DOHH2 (cell line): ENCODE measurements at regions not wholly inside any gene's neighbourhood (a gene's known extent, or its start where the extent isn't known, plus 50 kb on each side); places are given as distances from the start of the nearest gene placed in this dataset.

Experiments used
- H3F3A ChIP-seq: fragments of 200-600 bp; sonication (generic), shearing (Covaris generic); 2 replicates; pipeline ENCODE4 v1.6.0; 2016; ENCODE audit warnings: antibody characterized with exemption, mild to moderate bottlenecking; ENCODE audit not compliant: control insufficient read depth, insufficient read depth
- H3K27ac ChIP-seq: fragments of 200-600 bp; sonication (generic); 2 replicates; pipeline ENCODE4 v1.5.1; 2014; ENCODE audit warnings: low read depth, mild to moderate bottlenecking, low read length, moderate library complexity
- H3K27me3 ChIP-seq: fragments of 200-600 bp; sonication (generic); 2 replicates; pipeline ENCODE4 v1.6.1; 2014; ENCODE audit warnings: mild to moderate bottlenecking, low read length, mixed read lengths; ENCODE audit not compliant: control insufficient read depth
- H3K36me3 ChIP-seq: fragments of 200-600 bp; sonication (generic); 2 replicates; pipeline ENCODE4 v1.6.1; 2014; ENCODE audit warnings: mild to moderate bottlenecking, low read length, moderate library complexity, mixed read lengths; ENCODE audit not compliant: control insufficient read depth
- H3K4me1 ChIP-seq: fragments of 200-600 bp; sonication (generic); 2 replicates; pipeline ENCODE4 v1.6.1; 2014; ENCODE audit warnings: mild to moderate bottlenecking, low read length, mixed read lengths; ENCODE audit not compliant: control insufficient read depth
- H3K4me2 ChIP-seq: fragments of 200-600 bp; sonication (generic); 2 replicates; pipeline ENCODE4 v1.6.0; 2014; ENCODE audit warnings: mild to moderate bottlenecking, low read length, moderate library complexity
- H3K4me3 ChIP-seq: fragments of 200-600 bp; sonication (generic); 2 replicates; pipeline ENCODE4 v1.5.1; 2014; ENCODE audit warnings: mild to moderate bottlenecking, low read length, mixed read lengths
- H3K79me2 ChIP-seq: fragments of 200-600 bp; sonication (generic); 2 replicates; pipeline ENCODE4 v1.6.1; 2014; ENCODE audit warnings: mild to moderate bottlenecking, low read length, mixed read lengths; ENCODE audit not compliant: control insufficient read depth
- H3K9me2 ChIP-seq: fragments of 200-600 bp; sonication (generic); replicated peaks from 2 replicates; pipeline ENCODE4 v1.6.1; 2014; ENCODE audit warnings: mild to moderate bottlenecking, low read length, mixed read lengths; ENCODE audit not compliant: control insufficient read depth
- H3K9me3 ChIP-seq: fragments of 200-600 bp; sonication (generic); 2 replicates; pipeline ENCODE4 v1.6.1; 2014; ENCODE audit warnings: antibody characterized with exemption, low read length, mixed read lengths; ENCODE audit not compliant: control insufficient read depth, insufficient read depth
- H4K20me1 ChIP-seq: fragments of 200-600 bp; sonication (generic); 2 replicates; pipeline ENCODE4 v1.6.0; 2014; ENCODE audit warnings: low read depth, mild to moderate bottlenecking, antibody characterized with exemption, low read length, moderate library complexity; ENCODE audit not compliant: control insufficient read depth, insufficient read depth
- CTCF ChIP-seq: fragments of 200-600 bp; sonication (generic); IDR thresholded peaks from one replicate; pipeline ENCODE4 v1.5.1; 2014; ENCODE audit warnings: antibody characterized with exemption, mild to moderate bottlenecking, low read depth, low read length; ENCODE audit not compliant: poor library complexity, severe bottlenecking
- EZH2phosphoT487 ChIP-seq: fragments of 200-600 bp; sonication (generic); IDR thresholded peaks from 2 replicates; pipeline ENCODE4 v1.6.1; 2017; ENCODE audit warnings: borderline replicate concordance, mild to moderate bottlenecking, antibody characterized with exemption, low read length, moderate library complexity, mixed read lengths

- H3K4me2 ChIP-seq: no peak overlapping the region
- no peaks in the 10 kb centered on the region for H4K20me1 ChIP-seq
- TF ChIP-seq CTCF (no peak), EZH2phosphoT487 (no peak)
- no peaks in the 10 kb centered on the region for H3K36me3 ChIP-seq
- no peaks in the 10 kb centered on the region for H3K27me3 ChIP-seq
- no peaks in the 10 kb centered on the region for H3K9me2 ChIP-seq
- H3F3A ChIP-seq: no peaks in the 10 kb centered on the region
- no peaks in the 10 kb centered on the region for H3K79me2 ChIP-seq
- H3K27ac ChIP-seq: no peak overlapping the region
- no peaks in the 10 kb centered on the region for H3K4me1 ChIP-seq
- no peak overlapping the region for H3K4me3 ChIP-seq
- no peaks in the 10 kb centered on the region for H3K9me3 ChIP-seq
Measured at GRCh38 chr2:236849508-236849907, 236.2 kb upstream of the COPS8 start.

GRCh38 chr2:236849940-236850339 lies 235.7 kb upstream of the COPS8 start:
- Histone ChIP-seq H3K79me2 (no peaks in the 10 kb centered on the region), H4K20me1 (no peaks in the 10 kb centered on the region), H3K9me3 (no peaks in the 10 kb centered on the region), H3F3A (no peaks in the 10 kb centered on the region), H3K36me3 (no peaks in the 10 kb centered on the region), H3K4me1 (no peaks in the 10 kb centered on the region), H3K4me3 (no peak overlapping the region), H3K4me2 (no peak overlapping the region), H3K27me3 (no peaks in the 10 kb centered on the region), H3K9me2 (no peaks in the 10 kb centered on the region), H3K27ac (no peak overlapping the region)
- TF ChIP-seq EZH2phosphoT487: no peak

- Histone ChIP-seq H3K4me2 (no peak overlapping the region), H3K9me2 (no peaks in the 10 kb centered on the region), H4K20me1 (no peaks in the 10 kb centered on the region), H3K4me1 (no peaks in the 10 kb centered on the region), H3F3A (no peaks in the 10 kb centered on the region), H3K27me3 (no peaks in the 10 kb centered on the region), H3K79me2 (no peaks in the 10 kb centered on the region), H3K9me3 (no peaks in the 10 kb centered on the region), H3K4me3 (no peak overlapping the region), H3K36me3 (no peaks in the 10 kb centered on the region), H3K27ac (no peak overlapping the region)
- TF ChIP-seq CTCF (no peak), EZH2phosphoT487 (no peak)
Measured at GRCh38 chr2:236851187-236851586, 234.5 kb upstream of the COPS8 start.

- Histone ChIP-seq H3K27me3 (no peaks in the 10 kb centered on the region), H3F3A (no peaks in the 10 kb centered on the region), H3K9me3 (no peaks in the 10 kb centered on the region), H3K79me2 (no peaks in the 10 kb centered on the region), H3K9me2 (no peaks in the 10 kb centered on the region), H3K36me3 (no peaks in the 10 kb centered on the region), H3K27ac (no peak overlapping the region), H3K4me2 (no peak overlapping the region), H3K4me1 (no peaks in the 10 kb centered on the region), H3K4me3 (no peak overlapping the region), H4K20me1 (no peaks in the 10 kb centered on the region)
- TF ChIP-seq CTCF (no peak), EZH2phosphoT487 (no peak)
Measured at GRCh38 chr2:236852100-236852976, 233.4 kb upstream of the COPS8 start.
